GM04503 (cell line): ENCODE measurements at regions not wholly inside any gene's neighbourhood (a gene's known extent, or its start where the extent isn't known, plus 50 kb on each side); places are given as distances from the start of the nearest gene placed in this dataset.

Experiments used
- DNase-seq: peaks from one replicate; pipeline ENCODE4 v3.0.0-alpha.2; 2012; ENCODE audit warnings: low read depth

GRCh38 chr5:122721127-122721526 is 53.8 kb upstream of the SNX2 start:
- DNase-seq: no peak

GRCh38 chr5:122722341-122722740 is 52.5 kb upstream of the SNX2 start:
- no peak for DNase-seq

GRCh38 chr5:122723606-122724352 is 51.1 kb upstream of the SNX2 start:
- DNase-seq: peak; percentile 71
